ENCODE measurements at regions not wholly inside any gene's neighbourhood (a gene's known extent, or its start where the extent isn't known, plus 50 kb on each side); places are given as distances from the start of the nearest gene placed in this dataset.

GRCh38 chr6:132017942-132018341, 66.8 kb upstream of the CCN2 start:
- no peak for TF ChIP-seq CTCF (IDR thresholded peaks at IDR 0.05; ENCODE audit: control extremely low read depth in 1 of 3, insufficient read depth in 1 of 3, low read depth in 1 of 3, low read length in 3 of 3)
- no peak for TF ChIP-seq EP300 (IDR thresholded peaks at IDR 0.05; ENCODE audit: borderline replicate concordance in 1 of 2, low read depth in 2 of 2, low read length in 2 of 2)
- TF ChIP-seq SIRT6 (IDR thresholded peaks at IDR 0.05; ENCODE audit: low read length), result no peak
- TF ChIP-seq SIN3A (conservative IDR thresholded peaks at IDR 0.05 in 1 of 2, IDR thresholded peaks at IDR 0.05 in 1 of 2; ENCODE audit: low read depth in 1 of 2, low read length in 2 of 2), result no peak
- TF ChIP-seq POLR2A (IDR thresholded peaks at IDR 0.05; ENCODE audit: control extremely low read depth in 1 of 2, low read depth in 2 of 2, low read length in 2 of 2), result no peak

All from H1 (cell line).